Right renal cortex interstitium (tissue), 3 donors: ENCODE measurements at regions not wholly inside any gene's neighbourhood (a gene's known extent, or its start where the extent isn't known, plus 50 kb on each side); places are given as distances from the start of the nearest gene placed in this dataset.
A peak's percentile ranks its signal among the peaks of the same experiment; 100 is the strongest.
"Not testable (repeated sequence)": the region's sequence is repeated elsewhere in the genome, so short reads cannot be mapped to it uniquely, and the experiment has no call there.

Experiments
- DNase-seq, 3 donors: peaks; one replicate each; pipeline ENCODE4 v3.0.0-alpha.2; 2013; ENCODE audit warnings: low read depth in 3 of 3, low spot score in 2 of 3

DNA sequence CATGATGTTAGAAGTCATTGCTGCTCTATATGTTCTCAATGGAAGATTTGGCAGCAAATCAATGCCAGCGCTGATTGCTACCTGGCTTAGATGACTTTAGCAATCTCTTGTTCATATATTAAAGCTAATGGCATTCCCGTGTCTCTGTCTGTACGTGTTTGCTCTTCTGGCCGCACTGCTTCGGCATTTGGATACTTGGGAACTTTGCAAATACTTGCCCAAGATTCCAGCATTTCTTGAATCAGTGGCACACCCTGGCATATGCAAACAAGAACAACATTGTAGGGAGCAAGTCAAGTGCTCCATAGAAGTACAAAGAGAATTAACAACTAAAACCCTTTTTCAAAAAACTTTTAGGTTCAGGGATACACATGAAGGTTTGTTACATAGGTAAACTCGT, 128.9 kb upstream of the TMEM164 start:
- no peak for DNase-seq

DNA sequence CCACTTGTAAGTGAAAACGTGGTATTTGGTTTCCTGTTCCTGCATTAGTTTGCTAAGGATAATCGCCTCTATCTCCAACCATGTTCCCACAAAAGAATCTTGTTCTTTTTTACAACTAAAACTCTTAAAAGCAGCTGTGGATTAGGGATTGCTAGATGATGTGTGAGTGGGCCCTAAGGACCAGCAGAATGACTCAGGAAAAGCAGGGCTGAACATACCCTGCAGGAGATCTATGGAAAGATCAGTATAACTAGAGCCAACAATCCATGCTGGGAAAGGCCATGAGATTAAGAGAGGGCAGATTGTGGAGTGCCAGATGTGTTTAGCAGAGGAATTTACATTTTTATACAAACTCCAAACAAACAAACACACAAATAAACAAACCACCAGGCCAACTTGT, 128.4 kb upstream of the TMEM164 start:
- no peak for DNase-seq

- DNase-seq, result no peak
These were observed 127.1 kb upstream of the TMEM164 start for GRCh38 chrX:109875831-109876230.

GRCh38 chrX:109878236-109878635, 124.7 kb upstream of the TMEM164 start:
- no peak for DNase-seq

GRCh38 chrX:109879991-109880390, 122.9 kb upstream of the TMEM164 start:
- no peak for DNase-seq

GRCh38 chrX:109880629-109881028, 122.3 kb upstream of the TMEM164 start:
- no peak for DNase-seq

GRCh38 chrX:109886122-109886761, 116.7 kb upstream of the TMEM164 start:
- peak in 1 of 3 donors; percentile 5 for DNase-seq

DNA sequence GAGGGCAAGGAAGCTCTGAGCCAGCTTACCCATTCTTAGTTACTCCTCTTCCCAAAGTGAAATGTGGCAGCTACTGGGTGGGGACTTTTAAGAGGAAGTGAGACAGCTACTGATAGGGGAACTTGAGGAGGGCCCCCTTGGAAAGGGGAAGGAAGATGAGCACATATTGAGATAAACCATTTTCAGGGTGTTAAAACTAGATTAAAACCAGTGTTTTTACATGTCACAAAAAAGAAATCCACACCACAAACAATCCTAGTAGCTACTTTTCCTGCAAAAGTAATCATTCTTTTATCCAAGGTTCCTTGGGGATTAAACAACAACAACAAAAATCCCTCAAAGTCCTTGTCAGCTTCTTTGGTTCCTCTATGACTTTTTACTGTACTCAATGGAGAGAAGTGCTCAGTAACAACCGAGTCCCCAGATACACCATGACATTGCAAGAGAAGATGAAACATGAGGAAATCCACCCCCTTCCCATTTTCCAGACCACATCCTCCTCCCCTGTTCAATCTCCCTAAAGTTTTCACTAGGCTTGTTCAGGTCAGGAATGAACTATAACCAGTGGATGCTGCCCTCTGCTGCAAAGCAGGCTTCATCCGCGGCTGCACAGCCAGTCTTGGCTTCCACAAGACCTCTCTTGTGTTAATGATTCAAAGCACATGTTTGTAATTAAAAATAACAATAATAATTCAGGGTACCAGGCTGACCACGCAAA, 113.5 kb upstream of the TMEM164 start:
- DNase-seq, result no peak

DNA sequence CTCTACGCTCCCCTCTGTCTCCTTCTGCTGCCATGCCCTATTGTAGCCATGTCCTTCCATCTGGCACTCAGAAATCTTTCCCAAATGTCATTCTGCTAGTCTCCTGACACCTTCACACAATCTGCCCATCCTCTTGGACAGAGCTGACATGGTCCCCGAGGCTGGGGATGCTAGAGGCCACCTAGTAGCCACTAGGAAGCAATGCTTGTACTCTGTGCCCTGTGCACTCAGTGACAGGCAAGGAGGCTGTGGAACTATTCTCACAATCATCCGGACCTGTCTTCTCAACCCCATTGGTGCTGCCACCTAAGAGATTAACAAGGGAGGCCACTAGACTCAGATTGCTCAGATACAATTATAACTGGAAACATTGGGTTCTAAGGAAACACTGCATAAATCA, 112.6 kb upstream of the TMEM164 start:
- DNase-seq, result no peak

DNA sequence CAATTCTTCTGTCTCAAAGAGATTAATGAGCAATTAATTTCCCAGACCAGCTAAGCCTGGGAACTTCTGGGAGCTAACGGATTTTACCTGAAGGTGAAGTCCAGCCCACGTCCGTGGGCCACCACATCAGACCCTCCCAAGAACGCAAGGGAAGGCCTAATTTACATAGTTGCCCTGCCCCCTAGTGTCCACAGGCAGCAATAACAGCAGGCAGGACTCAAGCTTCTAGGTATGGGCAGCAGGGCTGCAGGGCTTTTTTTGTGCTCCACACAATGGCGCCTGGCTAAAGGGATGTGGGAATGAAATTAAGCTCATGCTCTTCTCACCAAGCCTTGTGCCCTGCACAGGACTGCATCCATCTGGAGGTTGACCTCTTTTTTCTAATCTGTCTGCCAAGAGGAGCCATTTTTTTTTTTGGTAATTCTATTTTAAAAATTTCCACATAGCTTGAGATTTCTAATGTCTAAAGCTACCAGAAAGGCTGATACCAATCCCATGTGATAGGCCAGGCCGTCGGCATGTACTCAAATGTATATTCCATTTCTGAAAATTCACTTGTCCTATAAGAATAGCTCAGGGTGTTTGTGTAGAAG, 111.9 kb upstream of the TMEM164 start:
- peak in 2 of 3 donors; percentile 19 to 33 for DNase-seq

DNA sequence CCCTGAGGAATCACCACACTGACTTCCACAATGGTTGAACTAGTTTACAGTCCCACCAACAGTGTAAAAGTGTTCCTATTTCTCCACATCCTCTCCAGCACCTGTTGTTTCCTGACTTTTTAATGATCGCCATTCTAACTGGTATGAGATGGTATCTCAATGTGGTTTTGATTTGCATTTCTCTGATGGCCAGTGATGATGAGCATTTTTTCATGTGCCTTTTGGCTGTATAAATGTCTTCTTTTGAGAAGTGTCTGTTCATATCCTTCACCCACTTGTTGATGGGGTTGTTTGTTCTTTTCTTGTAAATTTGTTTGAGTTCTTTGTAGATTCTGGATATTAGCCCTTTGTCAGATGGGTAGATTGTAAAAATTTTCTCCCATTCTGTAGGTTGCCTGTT, 106.9 kb upstream of the TMEM164 start:
- not testable (repeated sequence) for DNase-seq

DNA sequence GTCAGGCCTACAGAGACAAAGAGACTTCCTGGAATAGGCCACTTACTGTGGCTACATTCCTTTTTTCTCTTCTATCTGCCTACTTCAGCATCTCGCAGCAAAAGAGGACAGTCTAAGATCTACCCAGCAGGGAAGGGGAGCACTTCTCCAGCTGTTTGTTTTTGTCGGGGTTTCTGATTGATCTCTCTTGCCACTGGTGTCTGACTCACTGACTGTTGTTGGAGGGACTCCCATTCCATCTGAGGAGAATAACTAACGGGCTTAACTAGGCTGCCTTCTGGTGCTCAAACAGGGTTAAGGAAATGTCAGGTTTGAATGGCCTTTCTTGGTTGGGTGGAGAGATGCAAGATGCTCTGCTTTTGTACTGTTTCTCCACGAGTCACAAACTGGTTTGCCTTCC, 100.2 kb upstream of the TMEM164 start:
- DNase-seq, result no peak

GRCh38 chrX:109911046-109911445, 91.9 kb upstream of the TMEM164 start:
- no peak for DNase-seq

DNA sequence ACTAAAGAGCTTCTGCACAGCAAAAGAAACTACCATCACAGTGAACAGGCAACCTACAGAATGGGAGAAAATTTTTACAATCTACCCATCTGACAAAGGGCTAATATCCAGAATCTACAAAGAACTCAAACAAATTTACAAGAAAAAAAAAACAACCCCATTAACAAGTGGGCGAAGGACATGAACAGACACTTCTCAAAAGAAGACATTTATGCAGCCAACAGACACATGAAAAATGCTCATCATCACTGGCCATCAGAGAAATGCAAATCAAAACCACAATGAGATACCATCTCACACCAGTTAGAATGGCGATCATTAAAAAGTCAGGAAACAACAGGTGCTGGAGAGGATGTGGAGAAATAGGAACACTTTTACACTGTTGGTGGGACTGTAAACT, 89.9 kb upstream of the TMEM164 start:
- not testable (repeated sequence) for DNase-seq

DNA sequence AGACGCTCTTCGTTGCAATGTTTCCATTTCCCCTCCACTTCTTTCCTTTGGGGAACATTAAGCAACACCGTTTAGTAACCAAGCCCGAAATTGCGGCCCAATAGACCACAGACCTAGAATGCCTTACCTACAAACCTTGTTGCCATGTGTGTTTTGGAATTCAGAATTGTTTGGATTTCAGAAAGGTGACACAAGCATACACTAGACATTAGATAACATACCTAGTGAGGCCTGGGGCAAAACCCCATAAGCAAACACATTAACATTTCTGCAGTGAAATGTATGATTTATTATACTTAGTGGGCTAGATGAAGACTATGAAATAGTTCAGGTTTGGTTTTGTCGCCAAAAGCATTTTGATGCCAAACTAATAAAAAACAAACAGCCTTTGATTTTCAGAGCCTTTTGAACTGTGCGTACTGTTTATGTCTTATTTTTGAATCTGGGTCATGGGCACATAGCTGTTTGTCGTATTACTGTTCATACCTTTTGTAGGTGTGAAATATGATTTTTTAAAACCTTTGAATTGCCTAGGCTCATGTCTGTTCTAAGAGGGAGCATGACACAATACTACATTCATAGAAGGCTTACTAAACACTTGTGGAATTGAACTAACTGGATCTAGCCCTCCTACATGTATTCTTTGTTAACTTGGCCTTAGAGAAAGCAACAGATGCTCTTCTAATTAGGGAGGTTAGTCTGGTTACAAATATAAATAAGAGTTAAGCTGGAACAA, 88.6 kb upstream of the TMEM164 start:
- DNase-seq, result no peak

GRCh38 chrX:109918753-109919152, 84.2 kb upstream of the TMEM164 start:
- DNase-seq, result no peak

- no peak for DNase-seq
These were observed 82.6 kb upstream of the TMEM164 start for GRCh38 chrX:109920325-109920724.

- DNase-seq, result no peak
These were observed 82.0 kb upstream of the TMEM164 start for GRCh38 chrX:109920868-109921267.

DNA sequence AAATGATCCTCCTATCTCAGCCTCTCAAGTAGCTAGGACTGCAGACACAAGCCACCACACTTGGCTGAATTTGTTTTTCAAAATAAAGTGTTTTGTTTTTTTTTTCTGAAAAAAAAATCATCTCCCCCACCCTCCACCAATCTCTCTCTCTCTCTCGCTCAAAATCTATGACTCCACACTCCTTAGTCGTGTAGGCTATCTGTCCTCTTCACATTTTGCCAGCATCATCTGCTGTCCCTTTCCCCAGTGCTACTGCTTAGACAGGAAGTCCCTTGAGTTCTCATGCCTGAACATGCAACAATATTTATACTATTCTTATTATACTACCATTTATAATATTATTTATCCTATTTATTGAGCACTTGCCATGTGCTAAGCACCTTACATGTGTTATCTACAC, 80.7 kb upstream of the TMEM164 start:
- DNase-seq, result no peak

- not testable (repeated sequence) for DNase-seq
These were observed 77.9 kb upstream of the TMEM164 start for GRCh38 chrX:109925003-109925402.

DNA sequence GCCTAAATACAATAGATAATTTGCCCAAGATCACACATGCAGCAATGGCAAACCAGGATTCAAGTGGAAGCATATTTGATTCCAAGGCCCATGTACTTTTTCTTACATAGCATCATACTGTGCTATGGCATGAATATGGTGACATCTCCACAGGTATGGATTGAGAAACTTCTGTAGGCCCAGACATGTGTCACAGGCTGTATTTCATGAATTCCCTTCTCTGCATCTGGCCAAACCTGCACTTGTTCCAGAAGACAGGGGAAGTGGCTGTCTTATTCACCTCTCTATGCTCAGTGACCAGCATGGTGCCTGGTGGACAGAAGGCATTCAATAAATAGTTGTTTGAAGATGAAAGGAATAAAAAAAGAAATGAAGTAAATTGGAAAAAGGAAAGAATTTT, 77.3 kb upstream of the TMEM164 start:
- DNase-seq, result no peak
